ENCODE measurements at regions not wholly inside any gene's neighbourhood (a gene's known extent, or its start where the extent isn't known, plus 50 kb on each side); places are given as distances from the start of the nearest gene placed in this dataset.
"Not testable (repeated sequence)": the region's sequence is repeated elsewhere in the genome, so short reads cannot be mapped to it uniquely, and the experiment has no call there.

DNA sequence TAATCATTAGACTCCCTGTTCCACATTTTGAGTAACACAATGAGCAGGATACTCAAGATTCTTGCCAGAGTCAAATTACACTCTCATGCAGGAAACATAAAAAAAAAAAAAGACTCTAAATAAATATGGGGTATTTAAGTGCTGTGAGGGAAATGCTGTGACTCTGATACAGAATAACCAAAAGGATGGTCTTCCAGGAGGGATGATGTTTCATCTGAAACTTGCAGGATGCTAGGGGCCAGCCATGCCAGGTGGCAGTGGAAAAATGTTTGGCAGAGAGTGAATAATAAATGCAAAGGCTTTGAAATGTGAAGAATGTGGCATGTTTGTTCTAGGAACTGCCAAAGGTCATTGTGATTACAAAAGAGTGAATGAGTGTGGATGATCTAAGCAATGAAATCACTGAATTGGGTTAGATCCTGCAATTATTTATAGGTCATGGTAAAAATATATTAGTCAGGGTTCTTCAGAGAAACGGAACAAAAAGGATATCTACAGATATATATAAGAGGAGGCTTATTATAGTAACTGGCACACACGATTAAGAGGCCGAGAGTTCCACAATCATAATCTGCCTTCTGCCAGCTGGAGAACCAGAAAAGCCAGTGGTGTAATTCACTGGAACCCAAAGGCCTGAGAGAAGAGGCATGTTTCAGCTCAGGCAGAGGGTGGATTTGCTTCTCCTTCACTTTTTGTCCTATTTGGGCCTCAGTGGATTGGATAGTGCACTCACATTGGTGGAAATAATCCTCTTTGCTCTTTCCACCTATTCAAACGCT is 1832.8 kb upstream of the MIR17HG start:
- no peak for DNase-seq

DNA sequence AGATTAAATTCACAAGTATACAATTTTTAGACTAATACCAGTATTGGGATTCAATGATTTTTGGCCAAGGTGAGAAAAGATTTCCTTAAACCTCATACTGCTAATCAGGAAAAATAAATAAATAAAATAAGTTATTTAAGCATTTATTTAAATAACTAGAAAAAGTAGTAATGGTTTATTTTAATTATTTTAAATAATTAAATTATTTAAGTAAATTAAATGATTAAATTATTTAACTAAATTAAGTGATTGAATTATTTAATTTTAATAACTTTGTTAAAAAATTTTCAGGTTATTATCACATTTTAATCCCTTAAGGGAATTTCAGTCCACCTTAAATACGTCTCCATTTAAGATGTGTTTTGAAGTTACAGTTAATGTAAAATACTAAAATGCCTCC is 1831.5 kb upstream of the MIR17HG start:
- DNase-seq: no peak

DNA sequence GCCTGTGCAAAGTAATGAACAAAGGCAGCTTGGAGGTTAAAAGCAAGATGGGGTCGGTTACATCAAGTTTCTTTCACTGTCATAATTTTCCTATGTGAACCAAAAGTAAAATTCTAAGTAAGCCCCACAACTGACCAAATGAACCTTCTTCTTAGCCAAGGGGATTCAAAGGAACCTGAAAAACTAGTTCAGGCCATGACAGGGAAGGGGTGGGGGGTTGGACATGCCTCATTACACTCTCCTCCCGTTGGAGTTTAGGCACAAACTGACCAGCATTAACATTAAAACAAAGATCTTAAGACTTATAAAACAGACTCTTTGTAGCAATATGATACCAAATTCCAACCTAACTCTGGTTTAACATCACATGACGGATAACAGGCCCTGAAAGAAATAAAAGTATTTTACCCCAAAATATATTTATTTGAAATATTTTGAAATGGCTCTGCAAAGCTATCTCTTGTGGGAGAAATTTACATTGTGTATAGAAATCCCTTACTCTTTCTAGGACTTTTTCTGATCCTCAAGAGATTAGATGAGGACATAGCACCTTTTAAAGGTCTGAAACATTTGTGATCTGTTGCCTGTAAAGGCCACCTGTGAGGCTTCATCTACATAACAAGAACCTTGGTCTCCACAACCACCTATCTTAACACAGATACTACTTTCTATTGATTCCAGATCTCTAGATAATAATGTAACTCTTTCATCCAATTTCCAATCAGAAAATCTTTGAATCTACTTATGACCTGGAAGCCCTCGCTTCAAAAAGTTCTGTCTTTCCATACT is 1829.0 kb upstream of the MIR17HG start:
- DNase-seq: no peak

DNA sequence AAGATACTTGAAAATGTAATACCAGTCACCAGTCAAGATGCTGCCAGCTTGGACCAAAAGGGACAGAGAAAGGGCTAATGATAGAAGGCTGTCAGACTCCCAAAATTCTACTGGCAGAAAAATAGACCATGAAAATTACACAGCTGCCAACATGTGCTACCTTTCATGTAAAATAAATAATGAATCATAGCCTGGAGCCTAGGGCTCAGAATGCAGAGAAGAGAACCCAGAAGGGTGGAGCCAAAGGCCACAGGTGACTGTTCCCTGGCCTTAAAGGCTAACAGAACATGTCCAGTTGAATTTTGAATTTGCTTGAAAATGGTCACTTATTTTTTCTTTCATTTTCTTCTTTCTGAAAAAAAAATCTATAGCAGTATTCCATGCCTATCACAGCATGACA is 1827.0 kb upstream of the MIR17HG start:
- no peak for DNase-seq

DNA sequence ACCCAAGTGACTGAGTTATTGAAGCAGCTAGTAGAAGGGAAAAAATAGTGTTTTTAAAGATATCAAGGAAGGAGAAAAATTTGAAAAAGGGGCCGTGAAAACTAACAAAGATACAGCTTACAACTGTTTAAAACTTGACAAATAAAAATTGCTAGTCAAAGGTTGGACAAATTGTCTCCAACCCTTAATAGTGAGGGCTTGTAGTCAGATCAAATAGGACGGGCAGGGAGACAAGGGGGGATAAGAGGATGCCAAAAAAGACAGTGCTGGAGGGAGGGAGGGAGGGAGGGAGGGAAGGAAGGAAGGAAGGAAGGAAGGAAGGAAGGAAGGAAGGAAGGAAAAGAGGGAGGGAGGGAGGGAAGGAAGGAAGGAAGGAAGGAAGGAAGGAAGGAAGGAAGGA is 1825.8 kb upstream of the MIR17HG start:
- not testable (repeated sequence) for DNase-seq

DNA sequence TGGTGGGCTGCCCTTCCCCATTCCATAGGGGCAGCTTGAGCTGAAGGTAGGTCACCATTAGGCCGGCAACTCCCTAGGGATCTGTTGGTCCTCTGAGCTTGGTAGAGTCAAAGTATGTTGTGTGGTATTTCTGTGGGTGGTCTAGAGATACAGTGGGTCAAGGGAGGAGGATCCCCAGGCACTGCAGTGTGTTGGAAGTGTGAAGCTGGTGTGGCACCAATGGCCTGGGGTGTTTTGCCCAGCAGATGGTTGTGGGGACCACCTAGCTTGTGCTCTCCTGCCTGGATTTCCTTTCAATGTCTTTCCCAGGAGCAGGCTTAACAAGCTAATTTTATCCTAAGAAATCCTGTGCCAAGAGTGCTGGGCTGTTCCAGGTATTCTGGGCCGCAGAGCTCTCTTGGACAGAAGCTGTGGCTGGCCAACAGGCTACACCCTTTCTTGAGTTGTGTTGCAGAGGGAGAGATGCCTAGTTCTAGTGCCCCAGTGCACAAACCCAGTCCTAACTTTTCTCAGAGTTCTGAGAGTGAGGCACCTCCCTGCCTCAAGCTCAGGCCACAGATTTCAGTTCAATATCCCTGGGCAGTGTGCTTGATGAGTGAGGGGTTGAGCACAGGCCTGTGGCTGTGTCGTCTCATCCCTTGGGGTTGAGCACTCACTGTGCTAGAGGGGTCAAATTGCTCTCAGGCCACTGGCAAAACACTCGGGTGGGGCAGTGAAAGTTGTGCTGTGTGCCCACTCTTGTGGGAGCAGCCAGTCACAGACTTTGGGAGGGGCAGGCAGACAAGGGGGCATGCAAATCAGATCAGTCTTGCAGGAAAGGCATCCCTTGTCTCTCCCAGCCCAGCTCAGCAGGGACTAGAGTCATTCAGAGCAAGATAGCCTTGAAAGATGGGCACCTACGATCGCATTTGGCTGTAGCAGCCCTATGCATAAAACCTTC is 1806.1 kb upstream of the MIR17HG start:
- no peak for DNase-seq

DNA sequence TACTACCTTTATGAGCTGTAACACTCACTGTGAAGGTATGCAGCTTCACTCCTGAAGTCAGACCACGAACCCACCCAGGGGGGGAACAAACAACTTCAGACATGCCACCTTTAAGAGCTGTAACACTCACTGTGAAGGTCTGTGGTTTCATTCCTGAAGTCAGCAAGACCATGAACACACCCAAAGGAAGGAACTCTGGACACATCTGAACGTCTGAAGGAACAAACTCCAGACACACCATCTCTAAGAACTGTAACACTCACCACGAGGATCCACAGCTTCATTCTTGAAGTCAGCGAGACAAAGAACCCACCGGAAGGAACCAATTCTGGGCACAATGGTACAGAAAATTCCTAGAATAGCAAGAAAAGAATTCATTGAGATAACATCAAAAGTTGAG is 1796.5 kb upstream of the MIR17HG start:
- DNase-seq: no peak

DNA sequence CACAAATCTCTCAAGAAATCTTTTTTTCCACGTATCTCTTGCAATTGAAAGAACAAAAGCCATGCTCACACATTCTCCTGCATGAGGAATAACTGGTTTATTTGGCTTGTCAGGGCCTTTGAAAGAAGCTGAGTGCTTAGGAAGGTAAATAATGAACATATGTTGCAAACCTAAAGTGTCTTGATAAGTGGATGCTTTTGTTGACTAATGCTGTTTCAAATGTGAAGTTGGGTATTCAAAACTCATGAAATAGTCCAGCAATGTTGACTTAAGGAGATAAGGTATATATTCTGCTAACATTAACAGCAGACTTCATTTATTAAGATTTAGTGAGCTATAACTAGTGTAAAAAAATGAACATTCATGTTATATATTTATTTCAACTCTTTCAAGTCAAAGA is 1792.7 kb upstream of the MIR17HG start:
- DNase-seq: no peak

DNA sequence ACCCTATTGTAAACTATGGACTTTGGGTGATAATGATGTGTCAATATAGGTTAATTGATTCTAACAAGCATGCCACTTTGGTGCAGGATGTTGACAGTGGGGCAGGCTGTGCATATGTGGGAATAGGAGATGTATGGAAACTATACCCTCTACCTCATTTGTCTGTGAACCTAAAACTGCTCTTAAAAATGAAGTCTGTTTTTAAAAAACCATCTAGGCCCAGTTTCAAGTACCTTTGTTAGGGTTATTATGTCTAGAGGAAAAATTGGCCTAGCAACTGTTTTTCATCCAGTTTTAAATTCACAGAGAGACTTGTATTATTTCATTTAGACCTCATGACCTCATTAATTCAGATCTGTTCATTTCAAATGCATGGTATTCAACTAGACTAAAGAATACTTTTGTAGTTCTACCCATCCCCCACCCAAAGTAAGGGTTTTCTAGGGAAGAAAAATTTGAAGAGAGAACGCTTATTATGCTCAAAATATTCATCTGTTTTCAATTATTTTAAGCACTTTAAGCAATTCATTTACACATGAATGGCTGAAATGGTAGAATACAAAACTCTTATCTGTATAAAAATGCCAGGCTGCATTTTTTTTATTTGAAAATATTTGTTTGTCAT is 1781.9 kb upstream of the MIR17HG start:
- DNase-seq: no peak

DNA sequence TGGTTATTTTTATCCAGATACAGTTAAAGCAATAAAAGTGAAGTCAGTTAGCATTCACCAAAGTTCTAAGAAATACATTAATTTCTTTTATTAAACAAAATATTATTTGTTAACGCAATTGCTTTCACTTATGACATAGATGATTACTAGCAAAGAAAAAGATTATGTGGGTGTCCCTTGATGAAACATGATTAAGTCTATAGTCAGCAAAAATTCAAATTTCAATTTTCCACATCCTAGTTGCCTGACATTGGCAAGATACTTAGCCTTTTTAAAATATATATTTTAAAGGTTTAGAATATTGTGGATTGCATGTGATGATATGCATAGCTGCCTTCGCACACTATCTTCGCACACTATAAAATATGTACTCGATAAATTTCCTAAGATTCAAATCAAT is 1780.5 kb upstream of the MIR17HG start:
- DNase-seq: no peak

DNA sequence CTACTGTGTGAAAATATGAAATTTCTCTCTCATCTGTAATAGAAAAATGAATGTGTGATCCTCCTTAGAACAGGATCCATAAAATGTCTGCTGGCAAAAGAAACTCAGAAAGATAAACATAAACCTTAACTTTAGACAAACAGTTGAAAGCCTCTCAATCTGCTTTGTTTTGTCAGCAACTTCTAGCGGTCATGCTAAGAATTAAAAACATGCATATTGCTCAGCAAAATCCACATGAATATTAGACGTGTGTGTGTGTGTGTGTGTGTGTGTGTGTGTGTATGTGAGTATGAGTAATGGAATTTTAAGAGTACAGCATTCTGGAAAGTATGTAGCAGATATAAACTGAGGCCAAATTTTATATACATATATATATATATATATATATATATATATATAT is 1779.2 kb upstream of the MIR17HG start:
- no peak for DNase-seq

DNA sequence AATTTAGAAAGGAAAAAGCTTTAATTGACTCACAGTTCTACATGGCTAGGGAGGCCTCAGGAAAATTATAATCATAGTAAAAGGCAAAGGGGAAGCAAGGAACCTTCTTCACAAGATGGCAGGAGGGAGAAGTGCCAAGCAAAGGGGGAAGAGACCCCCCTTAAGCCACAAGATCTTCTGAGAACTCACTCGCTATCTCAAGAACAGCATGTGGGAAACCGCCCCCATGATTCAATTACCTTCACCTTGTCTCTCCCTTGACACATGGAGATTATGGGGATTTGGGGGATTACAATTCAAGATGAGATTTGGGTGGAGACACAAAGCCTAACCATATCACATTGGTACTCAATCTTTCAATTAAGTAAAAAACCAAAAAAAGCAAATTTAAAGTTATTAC is 1778.7 kb upstream of the MIR17HG start:
- no peak for DNase-seq

DNA sequence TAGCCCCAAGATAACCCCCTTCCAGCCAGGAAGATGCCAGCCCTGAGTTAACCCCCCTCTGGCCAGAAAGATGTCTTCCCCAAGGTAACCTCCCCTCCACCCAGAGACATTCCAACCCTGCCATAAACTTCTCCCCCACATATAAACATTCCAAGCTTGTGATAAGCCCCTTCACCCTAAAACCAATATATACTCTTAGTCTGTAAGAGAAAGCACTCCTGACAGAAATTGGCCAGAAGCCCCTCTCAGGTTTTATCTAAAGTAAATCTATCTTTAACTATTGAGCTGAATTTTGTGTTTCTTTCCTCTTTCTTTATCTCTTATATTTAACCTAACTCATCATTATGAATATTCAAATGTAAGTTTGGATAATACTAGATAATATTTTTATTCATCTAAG is 1775.8 kb upstream of the MIR17HG start:
- no peak for DNase-seq

DNA sequence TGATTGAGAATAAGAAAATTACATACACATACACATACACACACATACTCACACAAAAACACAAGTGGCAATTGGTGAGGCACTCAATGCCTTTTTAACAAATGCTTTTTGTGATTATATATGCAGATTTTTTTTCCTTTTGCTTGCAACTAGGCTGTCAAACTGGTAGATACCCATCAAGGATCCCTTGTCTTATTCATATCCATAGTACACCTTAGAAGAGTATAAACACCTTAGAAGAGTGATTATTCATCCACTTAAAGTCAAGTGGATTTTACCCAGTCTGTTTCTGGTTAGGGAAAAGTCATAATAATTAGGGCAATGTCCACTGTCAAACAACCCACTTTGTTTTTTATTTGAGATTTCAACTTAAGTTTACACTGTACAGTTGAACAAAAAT is 1773.4 kb upstream of the MIR17HG start:
- no peak for DNase-seq

DNA sequence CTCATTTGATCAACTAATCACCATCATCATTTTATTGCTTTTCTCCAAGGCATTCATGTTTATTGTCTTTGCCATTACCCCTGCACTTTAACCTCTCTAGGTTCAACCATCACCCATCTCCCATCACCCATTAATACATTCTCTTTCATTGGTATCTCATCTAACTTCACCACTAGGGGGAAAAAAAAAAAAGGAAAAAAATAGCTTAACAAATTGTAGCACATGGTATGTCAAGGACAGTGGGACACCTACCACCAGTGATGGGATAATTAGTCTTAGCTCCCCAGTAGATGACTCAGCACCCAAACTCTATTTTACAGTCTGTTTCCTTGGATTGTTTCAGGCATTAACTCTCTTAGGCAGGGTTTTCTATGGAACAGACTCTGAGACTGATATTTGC is 1770.2 kb upstream of the MIR17HG start:
- DNase-seq: no peak

DNA sequence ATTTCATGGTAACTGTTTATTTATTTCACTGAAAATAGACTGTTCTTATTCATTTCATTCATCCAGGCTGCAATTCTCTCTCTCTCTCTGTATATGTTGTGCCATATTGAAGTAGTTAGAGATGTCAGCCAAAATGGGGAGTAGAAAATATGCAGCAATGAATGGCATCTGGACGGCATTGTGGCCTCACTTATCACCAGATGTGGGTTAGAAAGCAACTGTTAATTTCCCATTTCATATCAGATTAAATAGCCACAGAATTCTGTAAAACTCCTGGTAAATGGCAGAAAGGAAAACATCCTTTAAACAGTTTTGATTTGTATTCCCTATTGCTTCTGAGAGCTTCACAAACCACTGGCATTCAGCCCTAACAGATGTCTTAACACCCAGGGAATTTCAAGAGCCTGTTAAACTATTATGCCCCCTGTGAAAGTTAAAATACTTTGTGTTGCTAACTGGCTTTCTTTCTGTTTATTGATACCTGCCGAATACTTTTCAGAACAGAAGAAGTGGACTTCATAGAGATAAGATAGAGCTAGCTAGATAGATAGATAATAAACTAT is 1763.3 kb upstream of the MIR17HG start:
- no peak for DNase-seq

DNA sequence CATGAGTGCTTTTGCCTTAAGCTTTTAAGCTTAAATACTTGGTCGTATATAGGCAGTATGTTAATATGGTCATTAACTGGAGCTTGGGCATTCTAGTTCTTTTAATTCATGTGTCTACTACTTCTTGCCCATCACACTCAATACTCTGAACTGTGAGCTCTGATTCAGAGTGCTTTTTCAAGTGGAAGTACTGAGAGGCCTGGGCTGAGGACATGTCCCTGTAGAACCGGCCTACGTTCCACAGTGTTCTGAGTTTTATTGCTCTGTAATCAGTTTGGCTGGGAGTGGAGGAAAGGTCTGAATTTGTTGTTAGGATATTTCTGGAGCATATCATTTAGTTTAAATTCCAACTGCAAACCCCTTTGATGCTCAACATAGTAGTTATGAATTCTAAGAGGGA is 1744.8 kb upstream of the MIR17HG start:
- DNase-seq: no peak

DNA sequence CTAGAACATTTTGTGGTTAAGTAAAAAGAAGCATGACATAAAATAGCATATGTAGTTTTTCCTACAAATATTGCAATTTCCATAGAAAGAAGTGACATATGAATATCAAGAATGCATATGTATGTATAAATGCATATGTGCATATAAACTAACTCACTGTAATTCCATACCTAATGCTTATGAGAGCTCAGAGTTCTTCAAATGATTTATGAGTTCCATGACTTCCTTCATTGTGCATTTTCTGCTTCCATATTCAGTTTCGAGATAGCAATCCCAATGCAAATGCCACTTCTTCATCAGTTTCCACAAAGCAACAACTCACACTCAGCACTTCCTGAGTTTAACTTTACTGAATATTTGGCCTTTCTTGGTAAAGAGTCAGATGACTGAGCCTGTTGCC is 1744.3 kb upstream of the MIR17HG start:
- no peak for DNase-seq

DNA sequence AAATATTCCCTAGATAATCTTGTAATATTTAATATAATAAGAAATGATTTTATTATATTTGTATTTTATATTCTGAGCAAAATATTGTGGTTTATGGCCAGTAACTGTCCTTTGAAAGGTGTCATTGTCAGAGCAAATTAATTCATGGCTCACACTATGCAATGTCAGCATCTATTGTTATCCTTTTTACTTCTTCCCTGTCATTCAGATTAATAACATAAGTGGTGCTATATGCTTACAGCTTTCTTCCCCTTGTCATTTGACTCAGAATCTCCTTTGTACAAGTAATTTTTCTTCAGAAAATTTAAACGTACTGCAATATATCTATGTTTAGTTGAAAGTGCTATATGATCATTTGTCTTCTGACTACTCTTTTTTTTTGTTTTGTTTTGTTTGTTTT is 1738.2 kb upstream of the MIR17HG start:
- DNase-seq: no peak

DNA sequence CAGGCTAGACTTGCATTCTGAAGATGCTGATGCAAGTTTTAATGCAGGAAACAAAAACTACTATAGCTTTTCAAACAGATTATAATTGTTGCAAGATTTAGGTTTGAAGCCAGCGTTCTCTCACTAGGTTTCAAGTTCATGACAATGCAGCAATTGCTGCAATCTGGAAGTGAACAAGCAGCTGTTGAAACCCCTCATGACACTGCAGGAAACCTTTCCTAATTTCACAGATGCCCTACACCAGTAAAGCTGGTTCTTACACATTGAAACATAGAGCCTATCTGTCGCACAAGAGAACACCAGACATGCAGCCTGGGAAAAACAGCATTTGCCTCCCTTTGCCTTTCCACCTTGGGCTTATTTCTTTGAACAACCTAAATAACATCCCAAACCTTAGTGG is 1737.2 kb upstream of the MIR17HG start:
- DNase-seq: no peak

DNA sequence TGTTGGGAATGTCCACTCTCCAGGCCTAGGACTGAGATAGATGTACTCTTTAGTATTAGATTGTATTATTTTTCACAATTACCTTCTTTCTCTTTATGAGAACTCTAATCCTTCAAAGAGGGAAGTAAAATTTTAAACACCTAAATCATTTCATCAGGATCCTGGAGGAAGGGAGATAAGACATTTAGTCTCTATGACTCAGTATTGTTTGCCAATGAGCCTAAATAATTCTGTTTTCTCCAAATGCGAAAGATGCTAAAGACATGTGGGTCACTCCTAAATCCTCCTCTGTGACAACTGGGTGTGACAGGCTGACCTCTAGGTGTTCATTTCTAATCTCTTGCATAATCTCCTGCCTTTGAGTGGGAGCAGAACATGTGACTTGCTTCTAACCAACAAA is 1736.6 kb upstream of the MIR17HG start:
- DNase-seq: no peak

DNA sequence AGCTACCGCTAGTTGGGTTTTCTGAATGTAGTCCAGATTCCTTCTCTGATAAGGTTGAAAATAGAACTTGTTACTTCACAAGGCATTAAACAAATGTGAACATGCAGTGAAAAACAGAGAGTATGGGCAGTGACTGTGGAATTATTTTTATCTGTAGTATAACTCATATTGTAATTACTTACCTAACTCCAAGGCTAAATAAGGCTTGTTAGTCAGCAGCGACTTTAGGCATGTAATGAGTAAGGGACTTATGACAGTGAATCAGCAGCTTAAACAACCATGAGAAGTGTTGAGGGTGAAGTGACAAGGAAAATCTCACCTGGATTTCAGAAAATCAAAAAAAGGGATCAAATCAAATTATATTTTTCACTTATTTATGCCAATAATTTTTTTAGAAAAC is 1719.5 kb upstream of the MIR17HG start:
- DNase-seq: no peak

DNA sequence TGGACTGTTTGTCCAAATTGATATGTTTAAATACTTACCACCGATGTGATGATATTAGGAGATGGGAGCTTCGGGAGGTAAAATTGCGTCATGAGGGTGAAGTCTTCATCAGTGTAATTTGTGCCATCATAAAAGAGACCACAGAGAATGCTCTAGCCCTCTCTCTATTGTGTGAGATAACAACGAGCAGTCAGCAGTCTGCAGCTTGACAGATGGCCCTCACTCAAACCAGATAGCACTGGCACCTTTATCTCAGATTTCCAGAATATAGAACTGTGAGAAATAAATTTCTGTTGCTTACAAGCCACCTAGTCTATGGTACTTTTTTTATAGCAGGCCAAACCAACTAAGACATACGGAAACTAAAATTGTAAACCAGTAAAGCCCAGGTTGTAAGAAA is 1718.9 kb upstream of the MIR17HG start:
- no peak for DNase-seq
